GM12872 (cell line): ENCODE measurements at regions not wholly inside any gene's neighbourhood (a gene's known extent, or its start where the extent isn't known, plus 50 kb on each side); places are given as distances from the start of the nearest gene placed in this dataset.

Experiments used
- CTCF ChIP-seq: IDR thresholded peaks from 3 replicates; pipeline ENCODE4 v1.5.1; 2011; ENCODE audit warnings: low read depth, mild to moderate bottlenecking, low read length, moderate library complexity; ENCODE audit not compliant: insufficient read depth

GRCh38 chr1:215022204-215022603 lies 60.3 kb upstream of the KCNK2 start:
- TF ChIP-seq CTCF, result no peak

DNA sequence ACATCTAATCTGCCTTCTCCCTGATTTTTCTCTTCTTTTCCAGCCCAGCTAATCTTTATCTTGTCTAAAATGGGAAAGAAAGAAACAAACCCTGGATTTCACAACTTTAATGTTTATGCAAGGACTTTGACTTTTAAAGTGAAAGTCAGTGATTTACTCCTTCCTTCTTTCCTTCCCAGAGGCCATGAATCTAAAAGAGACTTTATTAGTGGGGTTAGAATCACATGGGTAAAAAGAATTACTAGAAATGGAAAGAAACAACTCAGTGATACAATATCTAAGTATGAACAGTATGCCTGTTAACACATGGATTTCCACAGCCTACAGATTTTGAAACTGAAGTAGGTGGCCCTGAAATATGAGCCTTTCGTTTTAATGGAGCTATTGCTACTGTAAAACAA lies 59.8 kb upstream of the KCNK2 start:
- no peak for TF ChIP-seq CTCF

GRCh38 chr1:215023155-215023832 lies 59.2 kb upstream of the KCNK2 start:
- no peak for TF ChIP-seq CTCF

DNA sequence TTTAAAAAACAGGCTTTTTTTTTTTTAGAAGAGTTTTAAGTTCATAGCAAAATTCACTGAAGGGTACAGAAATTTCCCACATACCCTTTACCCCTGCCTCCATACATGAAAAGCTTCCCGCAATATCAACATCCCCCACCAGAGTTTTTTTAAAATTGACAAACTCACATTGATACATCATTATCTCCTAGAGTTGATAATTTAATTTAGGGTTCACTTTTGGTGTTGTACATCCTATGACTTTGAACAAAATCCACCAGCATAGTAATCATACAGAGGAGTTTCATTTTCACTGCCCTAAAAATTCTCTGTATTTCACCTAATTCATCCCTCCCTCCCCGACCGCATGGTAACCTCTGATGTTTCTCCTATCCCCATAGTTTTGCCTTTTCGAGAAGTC lies 53.6 kb upstream of the KCNK2 start:
- TF ChIP-seq CTCF, result no peak

GRCh38 chr1:215031392-215031791 lies 51.1 kb upstream of the KCNK2 start:
- TF ChIP-seq CTCF, result no peak
